ENCODE measurements at regions not wholly inside any gene's neighbourhood (a gene's known extent, or its start where the extent isn't known, plus 50 kb on each side); places are given as distances from the start of the nearest gene placed in this dataset.

DNA sequence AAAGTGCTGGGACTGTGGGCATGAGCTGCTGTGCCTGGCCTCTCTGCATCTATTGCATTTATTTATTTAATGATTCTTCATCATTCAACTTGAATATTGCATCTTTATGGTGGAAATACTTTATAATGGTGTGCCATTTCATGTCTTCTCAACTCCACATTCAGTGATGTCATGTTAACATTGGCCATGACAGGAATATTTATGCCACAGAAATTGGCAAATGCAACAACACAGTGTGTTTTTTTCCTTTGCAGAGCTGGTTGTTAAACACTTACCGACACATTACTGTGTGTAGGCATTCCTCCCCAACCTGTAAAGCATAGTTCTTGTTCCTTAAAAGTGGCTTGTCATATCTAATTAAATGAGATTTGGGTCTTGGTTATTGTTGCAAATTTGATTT lies 57.4 kb upstream of the WDR26 start:
- TF ChIP-seq, protein P1, sequence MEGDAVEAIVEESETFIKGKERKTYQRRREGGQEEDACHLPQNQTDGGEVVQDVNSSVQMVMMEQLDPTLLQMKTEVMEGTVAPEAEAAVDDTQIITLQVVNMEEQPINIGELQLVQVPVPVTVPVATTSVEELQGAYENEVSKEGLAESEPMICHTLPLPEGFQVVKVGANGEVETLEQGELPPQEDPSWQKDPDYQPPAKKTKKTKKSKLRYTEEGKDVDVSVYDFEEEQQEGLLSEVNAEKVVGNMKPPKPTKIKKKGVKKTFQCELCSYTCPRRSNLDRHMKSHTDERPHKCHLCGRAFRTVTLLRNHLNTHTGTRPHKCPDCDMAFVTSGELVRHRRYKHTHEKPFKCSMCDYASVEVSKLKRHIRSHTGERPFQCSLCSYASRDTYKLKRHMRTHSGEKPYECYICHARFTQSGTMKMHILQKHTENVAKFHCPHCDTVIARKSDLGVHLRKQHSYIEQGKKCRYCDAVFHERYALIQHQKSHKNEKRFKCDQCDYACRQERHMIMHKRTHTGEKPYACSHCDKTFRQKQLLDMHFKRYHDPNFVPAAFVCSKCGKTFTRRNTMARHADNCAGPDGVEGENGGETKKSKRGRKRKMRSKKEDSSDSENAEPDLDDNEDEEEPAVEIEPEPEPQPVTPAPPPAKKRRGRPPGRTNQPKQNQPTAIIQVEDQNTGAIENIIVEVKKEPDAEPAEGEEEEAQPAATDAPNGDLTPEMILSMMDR (conservative IDR thresholded peaks at IDR 0.05; ENCODE audit: low read depth, low read length): no peak
- no peak for TF ChIP-seq EZH2phosphoT487 (IDR thresholded peaks at IDR 0.05; ENCODE audit: borderline replicate concordance, low read length)
- TF ChIP-seq EZH2 (IDR thresholded peaks at IDR 0.05; ENCODE audit: low read length, unreplicated experiment): no peak

Data from PC-3 (cell line).